ENCODE measurements at regions not wholly inside any gene's neighbourhood (a gene's known extent, or its start where the extent isn't known, plus 50 kb on each side); places are given as distances from the start of the nearest gene placed in this dataset.
"Not testable (repeated sequence)": the region's sequence is repeated elsewhere in the genome, so short reads cannot be mapped to it uniquely, and the experiment has no call there.

DNA sequence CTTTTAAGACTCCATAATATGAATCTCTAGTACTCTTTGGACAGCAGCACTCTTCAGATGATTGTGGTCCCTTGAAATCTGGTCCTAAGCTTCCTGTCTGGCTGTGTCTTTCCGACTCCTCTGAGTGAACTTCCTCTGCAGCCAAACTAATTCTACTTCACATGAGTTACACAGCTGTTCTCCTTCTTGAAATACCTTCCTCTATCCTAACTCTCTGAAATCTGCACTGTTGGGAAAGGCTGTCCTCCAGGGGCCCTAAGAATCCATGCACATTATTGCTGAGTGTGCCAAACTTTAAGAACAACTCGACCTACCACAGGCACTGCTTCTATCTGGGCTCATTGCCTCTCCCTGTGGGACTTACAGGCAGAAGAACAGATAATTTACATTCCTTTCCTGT is 217.3 kb upstream of the ARHGAP42 start:
- H3K9ac ChIP-seq (ENCODE audit: low read depth, low read length) = no peak overlapping the region
- no peaks in the 10 kb centered on the region for H3K27me3 ChIP-seq (ENCODE audit: control insufficient read depth, insufficient read depth, low read length)
- no peak overlapping the region for H3K4me3 ChIP-seq (ENCODE audit: low read length)
- no peaks in the 10 kb centered on the region for H3K4me1 ChIP-seq (ENCODE audit: control insufficient read depth, insufficient read depth, low read length)
- no peaks in the 10 kb centered on the region for H3K36me3 ChIP-seq (ENCODE audit: insufficient read depth, low read length)
- no peak overlapping the region for H3K4me2 ChIP-seq (ENCODE audit: low read length)
- no peaks in the 10 kb centered on the region for H3K9me3 ChIP-seq (replicated peaks; ENCODE audit: low read length)

DNA sequence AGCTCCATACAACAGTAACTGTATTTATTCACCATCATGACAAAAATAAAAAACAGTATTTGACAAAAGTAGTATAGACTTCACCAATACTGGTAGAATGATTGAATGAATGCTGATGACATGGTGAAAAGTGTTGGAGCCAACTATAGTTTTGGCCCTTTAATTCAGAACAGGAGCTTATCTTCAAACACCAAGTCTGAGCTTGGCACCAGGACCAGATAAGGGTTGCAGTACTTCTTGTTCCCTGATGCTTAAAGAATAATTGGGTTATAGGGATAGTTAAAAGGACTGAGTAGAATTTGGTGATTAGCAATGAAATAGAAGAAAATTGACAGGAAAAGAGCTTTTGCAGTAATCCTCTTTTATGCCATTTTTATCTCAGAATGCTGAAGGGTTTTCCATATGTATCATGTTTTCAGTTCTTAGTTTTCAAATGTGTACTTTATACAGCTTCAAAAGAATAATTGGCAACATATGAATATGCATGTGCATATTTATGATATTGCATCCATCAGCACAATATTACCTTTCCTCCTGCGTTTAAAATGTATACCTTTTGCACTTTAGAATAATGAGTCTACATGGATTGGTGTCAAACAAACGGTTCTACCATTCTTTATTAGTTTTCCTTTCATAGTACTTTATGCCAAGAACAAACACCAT is 214.2 kb upstream of the ARHGAP42 start:
- Histone ChIP-seq H3K36me3 (ENCODE audit: insufficient read depth, low read length) (no peaks in the 10 kb centered on the region), H3K27me3 (ENCODE audit: control insufficient read depth, insufficient read depth, low read length) (no peaks in the 10 kb centered on the region), H3K4me2 (ENCODE audit: low read length) (no peak overlapping the region), H3K4me1 (ENCODE audit: control insufficient read depth, insufficient read depth, low read length) (no peaks in the 10 kb centered on the region), H3K9ac (ENCODE audit: low read depth, low read length) (no peak overlapping the region), H3K9me3 (replicated peaks; ENCODE audit: low read length) (no peaks in the 10 kb centered on the region), H3K4me3 (ENCODE audit: low read length) (no peak overlapping the region)

DNA sequence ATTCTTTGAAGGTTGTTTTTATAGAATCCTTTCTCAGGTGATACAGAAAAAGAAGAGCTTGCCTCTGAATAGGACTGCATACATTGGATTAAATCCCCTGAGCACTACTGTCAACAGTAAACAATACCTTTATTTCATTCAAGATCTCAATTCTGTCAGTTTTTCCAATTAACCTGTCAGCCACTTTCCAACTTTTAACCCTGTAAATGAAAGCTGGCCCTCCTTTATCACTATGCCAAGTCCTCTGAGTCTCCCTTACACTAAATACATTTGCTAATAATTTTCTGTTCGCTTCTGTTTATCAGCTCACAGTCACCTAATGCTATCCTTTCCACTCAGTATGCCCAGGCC is 213.7 kb upstream of the ARHGAP42 start:
- no peaks in the 10 kb centered on the region for H3K4me1 ChIP-seq (ENCODE audit: control insufficient read depth, insufficient read depth, low read length)
- H3K9ac ChIP-seq (ENCODE audit: low read depth, low read length) = no peak overlapping the region
- H3K36me3 ChIP-seq (ENCODE audit: insufficient read depth, low read length) = no peaks in the 10 kb centered on the region
- H3K4me2 ChIP-seq (ENCODE audit: low read length) = no peak overlapping the region
- H3K4me3 ChIP-seq (ENCODE audit: low read length) = no peak overlapping the region
- H3K9me3 ChIP-seq (replicated peaks; ENCODE audit: low read length) = no peaks in the 10 kb centered on the region
- H3K27me3 ChIP-seq (ENCODE audit: control insufficient read depth, insufficient read depth, low read length) = no peaks in the 10 kb centered on the region

DNA sequence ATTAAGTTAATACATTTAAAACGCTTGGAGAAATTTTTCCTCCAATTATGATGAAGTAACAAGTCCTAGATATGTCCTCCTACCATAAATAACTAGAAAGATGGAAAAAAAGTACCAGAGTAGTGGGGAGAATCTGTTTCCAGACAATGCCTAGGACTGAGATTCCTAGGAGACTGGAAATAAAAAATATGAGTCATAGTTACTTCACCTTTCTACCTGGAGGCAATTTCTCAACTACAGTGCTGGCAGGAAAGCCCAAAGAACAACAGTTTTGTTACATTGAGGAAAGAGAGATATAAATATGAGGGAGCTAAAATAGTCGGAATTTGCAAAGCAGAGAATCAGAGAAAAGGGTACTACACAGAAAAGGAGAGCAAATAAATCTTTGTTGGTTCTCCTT is 202.1 kb upstream of the ARHGAP42 start:
- Histone ChIP-seq H3K36me3 (ENCODE audit: insufficient read depth, low read length) (no peaks in the 10 kb centered on the region), H3K9ac (ENCODE audit: low read depth, low read length) (no peak overlapping the region), H3K4me2 (ENCODE audit: low read length) (no peak overlapping the region), H3K4me1 (ENCODE audit: control insufficient read depth, insufficient read depth, low read length) (no peaks in the 10 kb centered on the region), H3K27me3 (ENCODE audit: control insufficient read depth, insufficient read depth, low read length) (no peaks in the 10 kb centered on the region), H3K4me3 (ENCODE audit: low read length) (no peak overlapping the region), H3K9me3 (replicated peaks; ENCODE audit: low read length) (no peaks in the 10 kb centered on the region)

DNA sequence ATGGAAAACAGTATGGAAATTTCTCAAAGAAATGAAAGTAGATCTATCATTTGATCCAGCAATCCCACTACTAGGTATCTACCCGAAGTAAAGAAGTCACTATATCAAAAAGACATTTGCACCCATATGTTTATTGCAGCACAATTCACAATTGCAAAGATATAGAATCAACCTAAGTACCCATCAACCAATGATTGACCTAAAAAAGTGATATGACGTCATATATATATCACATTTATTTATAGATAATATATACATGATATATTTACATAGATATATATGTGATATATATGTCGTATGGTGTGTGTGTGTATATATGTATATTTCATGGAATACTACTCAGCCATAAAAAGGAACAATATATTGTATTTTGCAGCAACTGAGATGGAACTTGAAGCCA is 188.3 kb upstream of the ARHGAP42 start:
- no peaks in the 10 kb centered on the region for H3K9me3 ChIP-seq (replicated peaks; ENCODE audit: low read length)
- H3K36me3 ChIP-seq (ENCODE audit: insufficient read depth, low read length) = no peaks in the 10 kb centered on the region
- no peaks in the 10 kb centered on the region for H3K4me1 ChIP-seq (ENCODE audit: control insufficient read depth, insufficient read depth, low read length)
- no peak overlapping the region for H3K4me2 ChIP-seq (ENCODE audit: low read length)
- H3K4me3 ChIP-seq (ENCODE audit: low read length) = no peak overlapping the region
- H3K9ac ChIP-seq (ENCODE audit: low read depth, low read length) = no peak overlapping the region
- H3K27me3 ChIP-seq (ENCODE audit: control insufficient read depth, insufficient read depth, low read length) = no peaks in the 10 kb centered on the region

DNA sequence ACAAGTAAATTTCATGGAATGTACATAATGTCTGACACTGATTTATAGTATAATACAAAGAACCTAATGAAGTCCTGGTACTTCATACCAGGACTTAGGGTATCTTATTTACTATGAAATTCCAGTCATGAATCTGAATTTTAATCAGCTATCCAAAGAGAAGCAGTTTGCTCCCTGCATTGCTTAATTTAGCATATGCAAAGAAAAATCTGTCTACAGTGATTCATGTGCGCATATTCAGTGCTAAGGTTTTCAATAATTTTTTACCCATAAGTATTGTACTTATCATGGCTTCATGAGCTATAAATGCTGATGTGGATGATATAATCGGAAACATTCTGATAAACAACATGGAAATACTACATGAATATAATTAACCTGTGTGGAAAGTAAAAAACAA is 185.6 kb upstream of the ARHGAP42 start:
- H3K9ac ChIP-seq (ENCODE audit: low read depth, low read length) = no peak overlapping the region
- H3K9me3 ChIP-seq (replicated peaks; ENCODE audit: low read length) = no peaks in the 10 kb centered on the region
- no peaks in the 10 kb centered on the region for H3K4me1 ChIP-seq (ENCODE audit: control insufficient read depth, insufficient read depth, low read length)
- H3K27me3 ChIP-seq (ENCODE audit: control insufficient read depth, insufficient read depth, low read length) = no peaks in the 10 kb centered on the region
- no peak overlapping the region for H3K4me3 ChIP-seq (ENCODE audit: low read length)
- no peaks in the 10 kb centered on the region for H3K36me3 ChIP-seq (ENCODE audit: insufficient read depth, low read length)
- H3K4me2 ChIP-seq (ENCODE audit: low read length) = no peak overlapping the region

DNA sequence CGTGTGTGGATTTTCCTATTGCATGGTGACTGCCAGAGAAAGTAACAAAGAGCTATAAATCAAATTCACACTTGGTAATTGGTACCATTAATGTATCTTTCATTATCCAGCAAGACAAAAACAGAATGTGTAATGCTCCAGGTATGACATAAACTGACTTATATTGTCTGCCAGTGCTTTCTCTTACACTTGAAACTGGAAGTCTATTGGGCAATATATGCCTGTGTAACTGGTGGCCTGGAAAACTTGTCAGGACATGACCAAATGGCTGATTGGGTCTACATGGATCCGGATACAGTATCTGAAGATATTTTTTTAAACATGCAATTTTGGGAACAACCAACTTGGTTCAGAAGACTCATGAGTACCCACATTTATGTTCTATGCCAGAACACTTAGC is 174.6 kb upstream of the ARHGAP42 start:
- H3K4me2 ChIP-seq (ENCODE audit: low read length) = no peak overlapping the region
- H3K9ac ChIP-seq (ENCODE audit: low read depth, low read length) = no peak overlapping the region
- no peaks in the 10 kb centered on the region for H3K9me3 ChIP-seq (replicated peaks; ENCODE audit: low read length)
- no peaks in the 10 kb centered on the region for H3K4me1 ChIP-seq (ENCODE audit: control insufficient read depth, insufficient read depth, low read length)
- H3K36me3 ChIP-seq (ENCODE audit: insufficient read depth, low read length) = no peaks in the 10 kb centered on the region
- no peaks in the 10 kb centered on the region for H3K27me3 ChIP-seq (ENCODE audit: control insufficient read depth, insufficient read depth, low read length)
- no peak overlapping the region for H3K4me3 ChIP-seq (ENCODE audit: low read length)

DNA sequence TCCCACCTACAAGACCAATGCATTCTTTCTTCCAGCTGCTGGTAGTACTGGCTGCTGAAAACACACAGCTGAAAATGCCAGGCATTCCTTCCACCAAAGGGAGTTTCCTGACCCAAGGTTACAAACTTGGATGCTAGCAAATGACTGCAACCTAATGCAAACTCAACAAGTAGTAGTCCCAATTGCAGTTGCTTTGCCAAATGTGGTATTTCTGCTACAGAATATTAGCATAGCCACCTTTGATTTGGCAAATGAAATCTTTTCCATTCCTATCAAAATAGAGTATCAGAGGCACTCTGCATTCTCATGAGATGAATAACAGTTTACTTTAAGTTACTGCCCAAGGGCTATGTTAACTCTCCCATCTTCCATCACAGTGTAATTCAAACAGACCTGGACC is 172.0 kb upstream of the ARHGAP42 start:
- no peak overlapping the region for H3K9ac ChIP-seq (ENCODE audit: low read depth, low read length)
- no peak overlapping the region for H3K4me2 ChIP-seq (ENCODE audit: low read length)
- H3K27me3 ChIP-seq (ENCODE audit: control insufficient read depth, insufficient read depth, low read length) = no peaks in the 10 kb centered on the region
- H3K4me3 ChIP-seq (ENCODE audit: low read length) = no peak overlapping the region
- H3K4me1 ChIP-seq (ENCODE audit: control insufficient read depth, insufficient read depth, low read length) = no peaks in the 10 kb centered on the region
- no peaks in the 10 kb centered on the region for H3K36me3 ChIP-seq (ENCODE audit: insufficient read depth, low read length)
- H3K9me3 ChIP-seq (replicated peaks; ENCODE audit: low read length) = no peaks in the 10 kb centered on the region

DNA sequence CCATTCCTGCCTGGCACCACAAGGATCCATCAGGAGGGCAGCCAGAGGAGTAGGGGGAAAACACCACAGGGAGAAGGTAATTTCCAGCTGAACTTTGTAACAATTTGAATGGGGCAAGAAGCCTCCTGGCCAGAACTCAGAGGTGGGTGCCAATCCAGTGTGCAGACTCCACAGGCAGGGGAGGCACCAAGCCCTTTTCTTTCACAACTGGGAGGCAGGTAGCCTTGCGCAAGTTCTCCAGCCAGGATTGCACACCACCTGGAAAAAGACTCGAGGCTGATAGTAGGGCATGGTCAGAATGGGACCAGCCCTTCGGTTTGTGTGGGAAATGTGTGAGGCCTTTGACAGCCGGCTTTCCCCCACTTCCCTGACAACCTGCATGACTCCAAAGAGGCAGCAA is 161.9 kb upstream of the ARHGAP42 start:
- no peaks in the 10 kb centered on the region for H3K27me3 ChIP-seq (ENCODE audit: control insufficient read depth, insufficient read depth, low read length)
- no peaks in the 10 kb centered on the region for H3K4me1 ChIP-seq (ENCODE audit: control insufficient read depth, insufficient read depth, low read length)
- H3K36me3 ChIP-seq (ENCODE audit: insufficient read depth, low read length) = no peaks in the 10 kb centered on the region
- no peaks in the 10 kb centered on the region for H3K9me3 ChIP-seq (replicated peaks; ENCODE audit: low read length)
- H3K4me3 ChIP-seq (ENCODE audit: low read length) = no peak overlapping the region
- no peak overlapping the region for H3K4me2 ChIP-seq (ENCODE audit: low read length)
- H3K9ac ChIP-seq (ENCODE audit: low read depth, low read length) = no peak overlapping the region

DNA sequence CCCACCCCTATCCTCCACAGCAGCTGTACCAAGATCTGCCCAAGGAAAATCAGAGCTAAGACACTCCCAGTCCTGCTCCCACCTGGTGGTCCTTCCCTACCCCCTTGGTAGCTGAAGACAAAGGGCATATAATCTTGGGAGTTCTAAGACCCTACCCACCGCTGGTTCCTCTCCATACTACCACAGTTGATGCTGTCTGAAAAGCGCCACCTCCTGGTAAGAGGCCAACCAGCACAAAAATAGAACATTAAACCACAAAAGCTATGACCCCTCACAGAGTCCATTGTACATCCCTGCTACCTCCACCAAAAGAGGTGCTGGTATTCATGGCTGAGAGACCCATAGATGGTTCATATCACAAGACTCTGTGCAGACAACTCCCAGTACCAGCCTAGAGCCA is 161.5 kb upstream of the ARHGAP42 start:
- no peak overlapping the region for H3K4me2 ChIP-seq (ENCODE audit: low read length)
- H3K9me3 ChIP-seq (replicated peaks; ENCODE audit: low read length) = no peaks in the 10 kb centered on the region
- H3K9ac ChIP-seq (ENCODE audit: low read depth, low read length) = no peak overlapping the region
- H3K27me3 ChIP-seq (ENCODE audit: control insufficient read depth, insufficient read depth, low read length) = no peaks in the 10 kb centered on the region
- H3K4me1 ChIP-seq (ENCODE audit: control insufficient read depth, insufficient read depth, low read length) = no peaks in the 10 kb centered on the region
- H3K36me3 ChIP-seq (ENCODE audit: insufficient read depth, low read length) = no peaks in the 10 kb centered on the region
- no peak overlapping the region for H3K4me3 ChIP-seq (ENCODE audit: low read length)

DNA sequence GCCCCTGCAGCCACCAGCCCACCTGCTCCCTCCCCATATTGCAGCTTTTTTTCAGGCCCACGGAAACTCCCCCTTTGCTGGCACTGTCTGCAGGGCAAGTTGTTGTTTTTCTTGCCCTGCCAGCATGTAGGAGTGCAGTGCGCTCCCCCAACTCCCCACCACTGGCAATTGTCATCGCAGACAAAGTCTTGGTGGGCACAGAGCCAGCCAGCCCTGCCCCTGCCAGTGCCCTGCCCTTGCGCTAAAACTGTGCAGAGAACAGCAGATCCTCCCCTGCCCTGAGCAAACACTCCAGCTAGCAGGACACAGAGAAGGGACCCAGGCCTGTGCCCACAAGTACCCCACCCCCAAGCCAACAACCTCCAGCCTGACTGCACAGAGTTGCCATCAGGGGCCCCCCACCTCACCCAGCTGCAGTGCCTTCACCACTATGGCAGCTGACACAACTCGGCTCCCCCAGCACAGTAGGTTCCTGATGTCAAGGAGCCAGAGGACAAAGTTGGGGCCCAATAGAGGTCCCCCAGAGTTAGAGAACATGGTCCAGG is 158.1 kb upstream of the ARHGAP42 start:
- no peaks in the 10 kb centered on the region for H3K27me3 ChIP-seq (ENCODE audit: control insufficient read depth, insufficient read depth, low read length)
- H3K4me3 ChIP-seq (ENCODE audit: low read length) = no peak overlapping the region
- H3K9me3 ChIP-seq (replicated peaks; ENCODE audit: low read length) = no peaks in the 10 kb centered on the region

DNA sequence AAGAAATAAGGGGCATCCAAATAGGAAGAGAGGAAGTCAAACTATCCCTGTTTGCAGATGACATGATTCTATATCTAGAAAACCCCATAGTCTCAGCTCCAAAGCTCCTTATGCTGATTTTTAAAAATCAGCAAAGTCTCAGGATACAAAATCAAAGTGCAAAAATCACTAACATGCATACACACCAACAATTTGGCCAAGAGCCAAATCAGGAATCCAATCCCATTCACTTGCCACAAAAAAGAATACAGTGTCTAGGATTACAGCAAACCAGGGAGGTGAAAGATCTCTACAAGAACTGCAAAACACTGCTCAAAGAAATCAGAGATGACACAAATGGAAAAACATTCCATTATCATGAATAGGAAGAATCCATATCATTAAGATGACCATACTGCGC is 155.8 kb upstream of the ARHGAP42 start:
- not testable (repeated sequence) for H3K4me1 ChIP-seq (ENCODE audit: control insufficient read depth, insufficient read depth, low read length); H3K4me3 ChIP-seq (ENCODE audit: low read length); H3K27me3 ChIP-seq (ENCODE audit: control insufficient read depth, insufficient read depth, low read length); H3K36me3 ChIP-seq (ENCODE audit: insufficient read depth, low read length); H3K4me2 ChIP-seq (ENCODE audit: low read length); H3K9ac ChIP-seq (ENCODE audit: low read depth, low read length); H3K9me3 ChIP-seq (replicated peaks; ENCODE audit: low read length)

More for the DNA sequence above, 158.1 kb upstream of the ARHGAP42 start:
- Histone ChIP-seq H3K9ac (ENCODE audit: low read depth, low read length) (no peak overlapping the region), H3K4me1 (ENCODE audit: control insufficient read depth, insufficient read depth, low read length) (no peaks in the 10 kb centered on the region), H3K4me2 (ENCODE audit: low read length) (no peak overlapping the region), H3K36me3 (ENCODE audit: insufficient read depth, low read length) (no peaks in the 10 kb centered on the region)
